HCT116 (cell line): ENCODE measurements at regions not wholly inside any gene's neighbourhood (a gene's known extent, or its start where the extent isn't known, plus 50 kb on each side); places are given as distances from the start of the nearest gene placed in this dataset.

ENCODE experiments used
- ATAC-seq: fragments of 200-7000 bp; cut with Tn5 transposase; 2 replicates; pipeline ENCODE4 v1.9.1; 2020; ENCODE audit warnings: mild to moderate bottlenecking, moderate library complexity
- BruUV-seq: library from RNA; stranded (reverse); fragments of 400-500 nt; replicated peaks from 2 replicates; lab custom pipeline; 2021; lab: Mats Ljungman, UMichigan
- CTCF ChIA-PET: fragments of 300-600 bp; sonication (Branson Sonifier 250); formaldehyde crosslinking; loops from one replicate; lab custom pipeline; 2021; ENCODE audit warnings: antibody characterized with exemption; lab: Charles Lee
- POLR2A ChIA-PET: fragments of 300-600, 350-600 bp; sonication (Branson Sonifier 250); formaldehyde crosslinking; loops from one replicate; lab custom pipeline; 2021; ENCODE audit warnings: antibody characterized with exemption; lab: Charles Lee
- RAD21 ChIA-PET, 2 experiments: fragments of 300-600 bp; sonication (Branson Sonifier 250); formaldehyde crosslinking; loops; one replicate each; lab custom pipeline; 2023; ENCODE audit warnings: low total read pairs in 2 of 2; ENCODE audit not compliant: uncharacterized antibody in 2 of 2, unreplicated experiment in 2 of 2, low non-redundant PET in 1 of 2; lab: Charles Lee
- DNase-seq: peaks from one replicate; pipeline ENCODE4 v3.0.0-alpha.2; 2010; ENCODE audit warnings: low read depth, low spot score
- H2AFZ ChIP-seq: fragments of 200-600 bp; shearing (Covaris generic), sonication (generic); 2 replicates; pipeline ENCODE4 v1.6.1; 2017; ENCODE audit warnings: low read depth, mixed run types, mixed read lengths, antibody characterized with exemption, low read length; ENCODE audit not compliant: poor library complexity, severe bottlenecking
- H3K27ac ChIP-seq: 2 replicates; pipeline ENCODE4 v1.5.1; 2012; ENCODE audit warnings: low read depth, low read length
- H3K27me3 ChIP-seq: fragments of 200-600 bp; sonication (generic); 2 replicates; pipeline ENCODE4 v1.6.1; 2016; ENCODE audit warnings: mixed run types, low read length, mixed read lengths; ENCODE audit not compliant: insufficient read depth
- H3K36me3 ChIP-seq, 2 experiments: fragments of 200-500 bp in 1 of 2; fragments of 200-600 bp in 1 of 2; sonication (Bioruptor generic) in 1 of 2; sonication (generic) in 1 of 2; 2 replicates each; pipeline versions ENCODE4 v1.5.1 to v1.6.1; 2014 to 2016; ENCODE audit warnings: low read length in 2 of 2, inconsistent platforms in 1 of 2, mixed read lengths in 1 of 2, mixed run types in 1 of 2; ENCODE audit not compliant: insufficient read depth in 2 of 2, control insufficient read depth in 1 of 2
- H3K4me1 ChIP-seq, 2 experiments: fragments of 200-600 bp in 1 of 2; sonication (generic) in 1 of 2; 2 replicates each; pipeline versions ENCODE4 v1.5.1 to v1.6.1; 2012 to 2017; ENCODE audit warnings: low read length in 2 of 2, inconsistent platforms in 1 of 2, mild to moderate bottlenecking in 1 of 2, mixed read lengths in 1 of 2, mixed run types in 1 of 2, moderate library complexity in 1 of 2; ENCODE audit not compliant: insufficient read depth in 2 of 2, control insufficient read depth in 1 of 2
- H3K4me2 ChIP-seq: fragments of 200-600 bp; sonication (generic); 2 replicates; pipeline ENCODE4 v1.6.1; 2017; ENCODE audit warnings: mixed run types, low read length, mixed read lengths
- H3K4me3 ChIP-seq, 2 experiments: fragments of 200-600 bp in 1 of 2; sonication (generic) in 1 of 2; replicated peaks in 1 of 2; 2 replicates each; pipeline ENCODE4 v1.5.1; 2011 to 2016; ENCODE audit warnings: low read length in 2 of 2, control low read depth in 1 of 2, low read depth in 1 of 2, mild to moderate bottlenecking in 1 of 2, mixed read lengths in 1 of 2, mixed run types in 1 of 2
- H3K79me2 ChIP-seq: fragments of 200-600 bp; sonication (generic); 2 replicates; pipeline ENCODE4 v1.6.1; 2017; ENCODE audit warnings: mild to moderate bottlenecking, mixed run types, low read length, moderate library complexity, mixed read lengths; ENCODE audit not compliant: insufficient read depth
- H3K9ac ChIP-seq: fragments of 200-600 bp; sonication (generic); 2 replicates; pipeline ENCODE4 v1.6.1; 2016; ENCODE audit warnings: low read length, mixed read lengths
- H3K9me2 ChIP-seq: fragments of 200-600 bp; sonication (generic), shearing (Covaris generic); 2 replicates; pipeline ENCODE4 v1.6.1; 2017; ENCODE audit warnings: mixed run types, mild to moderate bottlenecking, moderate library complexity; ENCODE audit not compliant: insufficient read depth
- H3K9me3 ChIP-seq, 2 experiments: fragments of 200-500 bp in 1 of 2; fragments of 200-600 bp in 1 of 2; sonication (Bioruptor generic) in 1 of 2; sonication (generic) in 1 of 2; 2 replicates each; pipeline ENCODE4 v1.6.1; 2014 to 2017; ENCODE audit warnings: low read length in 2 of 2, mixed read lengths in 2 of 2, inconsistent platforms in 1 of 2, low read depth in 1 of 2, mild to moderate bottlenecking in 1 of 2, mixed run types in 1 of 2, moderate library complexity in 1 of 2; ENCODE audit not compliant: control insufficient read depth in 1 of 2, insufficient read depth in 1 of 2
- H4K20me1 ChIP-seq: fragments of 200-600 bp; sonication (generic), shearing (Covaris generic); 2 replicates; pipeline ENCODE4 v1.6.1; 2017; ENCODE audit warnings: mixed run types, mild to moderate bottlenecking, moderate library complexity; ENCODE audit not compliant: insufficient read depth
- EGR1 ChIP-seq: IDR thresholded peaks from 2 replicates; pipeline ENCODE4 v1.6.1; 2012; ENCODE audit warnings: low read depth
- FOSL1 ChIP-seq: IDR thresholded peaks from 2 replicates; pipeline ENCODE4 v1.6.1; 2012; ENCODE audit warnings: low read depth
- POLR2A ChIP-seq: IDR thresholded peaks from 2 replicates; pipeline ENCODE4 v1.7.0; 2011; ENCODE audit warnings: borderline replicate concordance; ENCODE audit not compliant: insufficient read depth, insufficient read length; ENCODE audit errors: extremely low read depth
- SIN3A ChIP-seq: IDR thresholded peaks from 2 replicates; pipeline ENCODE4 v1.6.1; 2012; ENCODE audit warnings: low read depth
- SP1 ChIP-seq: IDR thresholded peaks from 2 replicates; pipeline ENCODE4 v1.6.1; 2012; ENCODE audit warnings: low read depth
- TCF7L2 ChIP-seq: IDR thresholded peaks from 2 replicates; pipeline ENCODE4 v1.7.0; 2011; ENCODE audit warnings: borderline replicate concordance, inconsistent platforms; ENCODE audit not compliant: insufficient read depth, insufficient read length; ENCODE audit errors: extremely low read depth
- ZFX ChIP-seq: fragments of 450-650 bp; IDR thresholded peaks from 2 replicates; pipeline ENCODE4 v1.6.1; 2017
- intact Hi-C: fragments of 100-400 bp; cut with micrococcal nuclease; formaldehyde crosslinking; loops from 2 replicates; pipeline ENCODE4 v1.10.0; 2022
- TF ChIP-seq, protein P1 (sequence below), 3 experiments: fragments of 200-600 bp in 1 of 3; sonication (generic) in 1 of 3; IDR thresholded peaks in 2 of 3; conservative IDR thresholded peaks in 1 of 3; 2 replicates each; pipeline ENCODE4 v1.5.1; 2012 to 2017; ENCODE audit warnings: low read depth in 2 of 3, low read length in 2 of 3, antibody characterized with exemption in 1 of 3, borderline replicate concordance in 1 of 3, control low read depth in 1 of 3, mild to moderate bottlenecking in 1 of 3, mixed read lengths in 1 of 3, mixed run types in 1 of 3, moderate library complexity in 1 of 3; ENCODE audit not compliant: insufficient read depth in 1 of 3
- TF ChIP-seq, protein P2 (sequence below): IDR thresholded peaks from 2 replicates; pipeline ENCODE4 v1.6.1; 2012

DNA sequence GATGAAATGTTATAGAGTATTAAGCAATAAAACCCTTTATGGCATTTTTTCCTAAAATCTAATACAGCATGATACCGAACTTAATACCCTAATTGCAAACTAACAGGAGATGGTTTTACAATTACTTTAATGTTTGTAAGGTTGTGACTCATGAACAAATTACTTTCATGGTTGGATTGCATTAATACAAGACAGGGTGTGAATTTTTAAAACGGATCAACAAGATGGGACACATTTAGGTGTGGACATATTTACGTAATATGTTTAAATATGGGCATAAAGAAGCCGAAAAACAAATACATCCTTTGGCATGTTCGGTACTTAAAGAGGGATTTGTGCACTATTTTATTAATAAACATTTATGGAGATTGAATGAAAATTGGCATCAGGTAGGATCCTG is 168.3 kb upstream of the SPRY2 start:
- H3K27me3 ChIP-seq, result no peaks in the 10 kb centered on the region
- H3K4me1 ChIP-seq, result no peaks in the 10 kb centered on the region
- no peak overlapping the region for H2AFZ ChIP-seq
- no peak overlapping the region for H3K4me3 ChIP-seq
- H3K79me2 ChIP-seq, result no peaks in the 10 kb centered on the region
- H3K9me2 ChIP-seq, result no peaks in the 10 kb centered on the region
- intact Hi-C loops, result no loop called here
- ChIA-PET POLR2A (no interaction called here), CTCF (no interaction called here), RAD21 (no interaction called here)
- no peak for TF ChIP-seq SP1
- TF ChIP-seq EGR1, result no peak
- no peak for TF ChIP-seq ZFX
- TF ChIP-seq, protein P1, sequence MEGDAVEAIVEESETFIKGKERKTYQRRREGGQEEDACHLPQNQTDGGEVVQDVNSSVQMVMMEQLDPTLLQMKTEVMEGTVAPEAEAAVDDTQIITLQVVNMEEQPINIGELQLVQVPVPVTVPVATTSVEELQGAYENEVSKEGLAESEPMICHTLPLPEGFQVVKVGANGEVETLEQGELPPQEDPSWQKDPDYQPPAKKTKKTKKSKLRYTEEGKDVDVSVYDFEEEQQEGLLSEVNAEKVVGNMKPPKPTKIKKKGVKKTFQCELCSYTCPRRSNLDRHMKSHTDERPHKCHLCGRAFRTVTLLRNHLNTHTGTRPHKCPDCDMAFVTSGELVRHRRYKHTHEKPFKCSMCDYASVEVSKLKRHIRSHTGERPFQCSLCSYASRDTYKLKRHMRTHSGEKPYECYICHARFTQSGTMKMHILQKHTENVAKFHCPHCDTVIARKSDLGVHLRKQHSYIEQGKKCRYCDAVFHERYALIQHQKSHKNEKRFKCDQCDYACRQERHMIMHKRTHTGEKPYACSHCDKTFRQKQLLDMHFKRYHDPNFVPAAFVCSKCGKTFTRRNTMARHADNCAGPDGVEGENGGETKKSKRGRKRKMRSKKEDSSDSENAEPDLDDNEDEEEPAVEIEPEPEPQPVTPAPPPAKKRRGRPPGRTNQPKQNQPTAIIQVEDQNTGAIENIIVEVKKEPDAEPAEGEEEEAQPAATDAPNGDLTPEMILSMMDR (IDR thresholded peaks at IDR 0.05 in 2 of 3, conservative IDR thresholded peaks at IDR 0.05 in 1 of 3; ENCODE audit: borderline replicate concordance in 1 of 3, insufficient read depth in 1 of 3, low read depth in 2 of 3, low read length in 2 of 3), result no peak
- BruUV-seq, result no TSS peak
- H3K9me3 ChIP-seq, result no peaks in the 10 kb centered on the region; a peak in 1 of 4 replicates
- ATAC-seq (no peak), DNase-seq (no peak)
- no peak overlapping the region for H3K9ac ChIP-seq
- H4K20me1 ChIP-seq, result no peaks in the 10 kb centered on the region
- no peak overlapping the region for H3K4me2 ChIP-seq
- no peaks in the 10 kb centered on the region for H3K36me3 ChIP-seq
- no peak overlapping the region for H3K27ac ChIP-seq

DNA sequence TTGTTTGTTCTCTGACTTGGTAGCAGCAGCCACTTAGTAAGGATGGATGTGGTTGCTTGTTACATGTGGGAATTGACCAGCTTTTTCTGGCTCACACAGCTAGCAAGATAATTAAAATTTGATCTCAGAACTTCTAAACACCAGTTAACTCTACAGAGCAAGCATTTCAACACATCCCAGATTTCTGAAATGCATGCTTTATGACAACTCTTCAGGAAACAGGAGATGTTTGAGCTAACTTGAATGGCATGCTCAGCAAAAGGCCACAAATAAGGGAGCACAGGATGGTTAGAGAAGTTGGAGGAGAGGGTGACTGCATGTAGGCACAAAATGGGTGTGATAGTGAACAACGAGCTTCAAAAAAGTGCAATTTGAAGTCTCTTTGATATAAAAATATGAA is 167.1 kb upstream of the SPRY2 start:
- H3K9me2 ChIP-seq, result no peaks in the 10 kb centered on the region
- intact Hi-C loops, result no loop called here
- H2AFZ ChIP-seq, result no peak overlapping the region
- no peaks in the 10 kb centered on the region for H3K27me3 ChIP-seq
- ATAC-seq, result no peak
- H3K9me3 ChIP-seq, result no peaks in the 10 kb centered on the region; a peak in 1 of 4 replicates
- no peak overlapping the region for H3K27ac ChIP-seq
- H3K4me2 ChIP-seq, result no peak overlapping the region
- BruUV-seq, result no TSS peak
- H3K36me3 ChIP-seq, result no peaks in the 10 kb centered on the region
- H3K9ac ChIP-seq, result no peak overlapping the region
- ChIA-PET POLR2A (no interaction called here), CTCF (no interaction called here), RAD21 (no interaction called here)
- no peaks in the 10 kb centered on the region for H4K20me1 ChIP-seq
- no peaks in the 10 kb centered on the region for H3K79me2 ChIP-seq
- no peaks in the 10 kb centered on the region for H3K4me1 ChIP-seq
- TF ChIP-seq SIN3A (no peak), EGR1 (no peak), FOSL1 (no peak), POLR2A (no peak), ZFX (no peak), TCF7L2 (no peak)
- TF ChIP-seq, protein P1 (IDR thresholded peaks at IDR 0.05 in 2 of 3, conservative IDR thresholded peaks at IDR 0.05 in 1 of 3; ENCODE audit: borderline replicate concordance in 1 of 3, insufficient read depth in 1 of 3, low read depth in 2 of 3, low read length in 2 of 3), result no peak
- TF ChIP-seq, protein P2, sequence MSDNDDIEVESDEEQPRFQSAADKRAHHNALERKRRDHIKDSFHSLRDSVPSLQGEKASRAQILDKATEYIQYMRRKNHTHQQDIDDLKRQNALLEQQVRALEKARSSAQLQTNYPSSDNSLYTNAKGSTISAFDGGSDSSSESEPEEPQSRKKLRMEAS, result no peak
- H3K4me3 ChIP-seq, result no peak overlapping the region
- no peak for DNase-seq
